HG03060 (cell line): ENCODE measurements at regions not wholly inside any gene's neighbourhood (a gene's known extent, or its start where the extent isn't known, plus 50 kb on each side); places are given as distances from the start of the nearest gene placed in this dataset.

Source experiments
- ATAC-seq: cut with Tn5 transposase; IDR thresholded peaks from one replicate; pipeline ENCODE4 v1.9.1; 2021; ENCODE audit warnings: low read depth, moderate number of reproducible peaks; ENCODE audit not compliant: unreplicated experiment

GRCh38 chr2:16338026-16338425 lies 327.6 kb downstream of the CYRIA start:
- no peak for ATAC-seq

- no peak for ATAC-seq
Measured at GRCh38 chr2:16336916-16337315, 328.7 kb downstream of the CYRIA start.

GRCh38 chr2:16336491-16336890 lies 329.1 kb downstream of the CYRIA start:
- ATAC-seq = no peak

- no peak for ATAC-seq
Measured at GRCh38 chr2:16335947-16336346, 329.7 kb downstream of the CYRIA start.

- no peak for ATAC-seq
Measured at GRCh38 chr2:16335604-16335930, 330.1 kb downstream of the CYRIA start.

- no peak for ATAC-seq
Measured at GRCh38 chr2:16334886-16335603, 330.6 kb downstream of the CYRIA start.

- ATAC-seq = no peak
Measured at GRCh38 chr2:16334366-16334765, 331.3 kb downstream of the CYRIA start.

GRCh38 chr2:16333681-16334080 lies 332.0 kb downstream of the CYRIA start:
- no peak for ATAC-seq

GRCh38 chr2:16332681-16333557 lies 332.7 kb downstream of the CYRIA start:
- ATAC-seq = no peak

GRCh38 chr2:16331772-16332171 lies 333.9 kb downstream of the CYRIA start:
- no peak for ATAC-seq

- ATAC-seq = no peak
Measured at GRCh38 chr2:16330982-16331381, 334.7 kb downstream of the CYRIA start.

GRCh38 chr2:16330571-16330970 lies 335.1 kb downstream of the CYRIA start:
- ATAC-seq = no peak

- no peak for ATAC-seq
Measured at GRCh38 chr2:16330012-16330411, 335.6 kb downstream of the CYRIA start.

- ATAC-seq = no peak
Measured at GRCh38 chr2:16329421-16329820, 336.2 kb downstream of the CYRIA start.

- no peak for ATAC-seq
Measured at GRCh38 chr2:16328521-16329190, 337.0 kb downstream of the CYRIA start.

- no peak for ATAC-seq
Measured at GRCh38 chr2:16327326-16327725, 338.3 kb downstream of the CYRIA start.

- no peak for ATAC-seq
Measured at GRCh38 chr2:16326711-16327300, 338.8 kb downstream of the CYRIA start.

GRCh38 chr2:16325976-16326510 lies 339.6 kb downstream of the CYRIA start:
- no peak for ATAC-seq

- no peak for ATAC-seq
Measured at GRCh38 chr2:16325016-16325975, 340.3 kb downstream of the CYRIA start.

- ATAC-seq = no peak
Measured at GRCh38 chr2:16324544-16324937, 341.1 kb downstream of the CYRIA start.
